RCC 7860 (cell line): ENCODE measurements at regions not wholly inside any gene's neighbourhood (a gene's known extent, or its start where the extent isn't known, plus 50 kb on each side); places are given as distances from the start of the nearest gene placed in this dataset.
A peak's percentile ranks its signal among the peaks of the same experiment; 100 is the strongest.

Experiments used
- DNase-seq: peaks from one replicate; pipeline ENCODE4 v3.0.0-alpha.2; 2015; ENCODE audit warnings: low spot score
- FAIRE-seq: peaks from 2 replicates; lab custom pipeline; 2012; peaks lifted over from hg19 to GRCh38; lab: Jason Lieb, UNC

DNA sequence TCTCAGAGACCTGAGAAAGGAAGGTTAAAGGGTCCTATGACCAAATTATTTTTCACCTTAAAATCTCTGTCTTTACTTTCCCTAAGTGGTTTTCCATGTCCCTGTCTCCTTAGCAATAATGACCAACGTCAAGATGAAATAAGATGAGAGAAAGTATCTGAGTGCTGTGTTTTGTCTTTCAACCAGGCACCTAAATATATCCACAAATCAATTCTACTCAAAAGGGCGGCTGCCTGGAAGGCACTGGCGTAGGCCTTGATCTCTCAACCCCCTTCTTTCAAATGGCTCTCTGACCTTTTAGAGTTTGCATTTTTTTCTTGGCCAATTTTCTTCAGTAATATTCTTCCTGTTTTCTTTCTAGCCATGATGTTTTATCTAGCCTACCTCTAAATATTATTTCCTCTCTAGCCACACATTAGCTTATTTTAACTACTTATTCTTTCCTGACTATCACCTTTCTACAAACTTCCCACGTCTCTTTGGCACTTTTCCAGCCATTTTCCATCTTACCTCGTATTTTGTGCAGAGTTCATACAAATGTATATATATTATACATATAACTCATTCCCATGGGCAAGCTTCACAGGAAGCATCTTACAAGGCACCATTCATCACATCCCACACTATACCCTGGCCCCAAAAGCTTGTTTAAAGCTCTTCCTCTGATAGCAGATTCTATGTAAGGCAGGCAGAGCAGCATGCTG is 204.5 kb downstream of the SNX18 start:
- FAIRE-seq (no peak), DNase-seq (no peak)

DNA sequence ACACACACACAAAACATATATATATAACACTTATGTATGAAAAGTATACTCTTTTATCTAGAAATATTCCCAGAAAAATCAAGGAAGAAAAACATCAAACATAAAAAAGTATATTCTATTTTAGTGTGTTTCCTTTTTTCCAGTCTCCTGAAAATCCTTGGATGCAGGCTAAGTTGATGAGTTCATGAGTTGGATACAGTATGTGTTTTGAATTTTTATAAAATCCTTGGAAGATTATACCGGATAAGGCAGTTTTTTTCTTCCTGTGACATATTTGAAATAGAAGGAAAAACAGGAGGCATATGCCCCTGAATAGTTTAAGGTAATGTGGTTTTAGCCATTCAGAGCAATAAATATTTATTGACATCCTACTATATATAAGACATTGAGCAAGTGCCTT is 203.6 kb downstream of the SNX18 start:
- FAIRE-seq (no peak), DNase-seq (no peak)

DNA sequence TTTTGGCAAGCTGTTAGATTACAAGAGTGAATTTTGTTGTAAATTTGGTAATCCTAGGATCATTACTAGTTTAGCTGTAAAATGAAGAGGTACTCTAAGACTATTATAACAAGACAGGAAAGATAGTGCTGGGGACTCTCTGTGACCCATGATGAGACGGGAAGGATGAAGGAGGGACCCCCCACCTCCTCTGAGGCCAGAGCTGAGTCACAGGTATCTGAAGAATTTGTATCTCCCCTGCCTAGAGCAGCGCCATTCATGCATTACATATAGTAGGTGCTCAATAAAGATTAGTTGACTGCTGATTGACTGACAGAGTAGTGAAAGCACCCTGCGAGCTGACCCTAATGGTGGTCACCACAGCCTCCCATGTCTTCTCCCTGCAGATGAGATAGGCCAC is 202.8 kb downstream of the SNX18 start:
- no peak for FAIRE-seq
- peak; percentile 25 for DNase-seq

DNA sequence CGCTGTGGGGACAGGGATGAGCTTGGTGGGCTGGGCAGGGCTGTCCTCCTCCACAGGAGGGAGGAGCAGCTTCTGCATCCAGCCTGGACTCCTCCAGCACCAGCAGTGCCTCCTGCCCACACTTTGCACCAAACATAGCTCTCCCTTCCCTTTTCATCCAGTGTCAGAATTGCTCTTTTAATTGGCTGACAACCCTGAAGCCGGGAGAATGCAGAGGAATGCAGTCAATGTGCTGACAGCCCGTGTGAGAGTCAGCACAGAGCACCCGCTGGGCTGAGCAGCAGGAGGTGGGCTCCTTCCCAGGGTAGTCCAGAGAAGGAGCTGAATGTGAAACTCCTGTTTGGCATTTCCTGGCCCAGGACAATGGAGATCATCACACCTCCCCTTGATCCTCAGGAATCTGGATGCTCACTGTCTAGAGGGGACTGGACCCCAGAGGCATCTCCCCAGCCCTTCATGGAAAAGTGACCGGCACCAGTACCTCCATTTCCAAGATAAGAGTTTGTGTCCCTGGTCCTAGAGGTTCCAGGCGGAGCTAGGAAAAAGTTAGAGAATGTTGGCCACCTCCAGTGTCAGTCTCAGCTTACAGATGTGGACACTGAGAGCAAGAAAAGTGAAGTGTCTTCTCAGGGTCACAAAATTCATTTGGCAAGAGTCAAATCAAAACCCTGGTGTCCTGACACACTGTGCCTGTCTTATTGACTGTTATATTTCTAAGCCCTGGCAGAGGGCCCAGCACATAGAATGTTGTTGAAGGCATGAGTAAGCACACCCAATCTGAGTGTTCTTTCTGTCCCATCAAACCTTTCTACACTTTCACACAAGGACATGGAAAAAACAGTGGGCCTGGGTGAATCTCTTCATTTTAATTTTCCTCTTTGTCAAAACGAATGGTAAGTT is 202.1 kb downstream of the SNX18 start:
- FAIRE-seq: no peak
- peak; percentile 45 for DNase-seq

DNA sequence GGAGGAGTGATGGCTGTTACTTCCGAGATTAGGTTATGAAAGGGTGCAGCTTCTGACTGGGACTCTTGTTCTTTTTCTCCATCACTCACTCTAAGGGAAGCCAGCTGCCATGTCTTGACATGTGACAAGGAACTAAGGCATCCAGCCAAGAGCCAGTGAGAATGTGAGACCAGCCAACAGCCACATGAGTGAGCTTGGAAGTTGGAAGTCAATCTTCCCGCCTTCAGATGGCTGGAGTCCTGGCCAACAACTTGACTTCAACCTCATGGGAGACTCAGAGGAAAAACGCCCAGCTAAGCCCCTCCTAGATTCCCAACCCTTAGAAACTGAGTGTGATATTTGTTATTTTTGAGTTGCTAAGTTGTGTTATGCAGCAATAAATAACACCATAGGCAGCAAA is 201.1 kb downstream of the SNX18 start:
- FAIRE-seq (no peak), DNase-seq (no peak)

DNA sequence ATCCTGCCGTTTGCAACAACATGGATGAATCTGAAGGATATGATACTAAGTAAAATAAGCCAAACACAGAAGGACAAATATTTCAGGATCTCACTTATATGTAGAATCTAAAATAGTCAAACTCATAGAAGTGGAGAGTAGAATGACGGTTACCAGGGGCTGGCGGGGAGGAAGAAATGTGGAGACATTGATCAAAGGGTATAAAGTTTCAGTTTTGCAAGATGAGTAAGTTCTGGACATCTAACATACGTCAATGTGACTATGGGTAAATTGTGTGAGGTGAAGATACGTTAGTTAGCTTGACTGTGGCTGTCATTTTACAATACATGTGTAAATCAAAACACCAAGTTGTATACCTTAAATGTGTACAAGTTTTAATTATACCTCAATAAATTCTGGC is 200.3 kb downstream of the SNX18 start:
- FAIRE-seq (no peak), DNase-seq (no peak)

DNA sequence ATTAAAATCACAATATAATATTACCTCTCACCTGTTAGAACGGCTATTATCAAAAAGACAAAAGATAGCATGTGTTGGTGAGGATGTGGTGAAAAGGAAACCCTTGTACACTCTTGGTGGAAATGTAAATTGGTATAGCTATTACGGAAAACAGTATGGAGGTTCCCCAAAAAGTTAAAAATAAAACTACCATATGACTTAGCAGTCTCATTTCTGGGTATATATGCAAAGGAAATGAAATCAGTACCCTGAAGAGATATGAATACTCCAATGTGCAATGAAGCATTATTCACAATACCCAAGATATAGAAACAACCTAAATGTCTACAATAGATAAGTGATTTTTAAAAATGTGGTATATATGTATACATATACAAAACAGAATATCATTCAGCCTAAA is 199.9 kb downstream of the SNX18 start:
- DNase-seq (no peak), FAIRE-seq (no peak)

DNA sequence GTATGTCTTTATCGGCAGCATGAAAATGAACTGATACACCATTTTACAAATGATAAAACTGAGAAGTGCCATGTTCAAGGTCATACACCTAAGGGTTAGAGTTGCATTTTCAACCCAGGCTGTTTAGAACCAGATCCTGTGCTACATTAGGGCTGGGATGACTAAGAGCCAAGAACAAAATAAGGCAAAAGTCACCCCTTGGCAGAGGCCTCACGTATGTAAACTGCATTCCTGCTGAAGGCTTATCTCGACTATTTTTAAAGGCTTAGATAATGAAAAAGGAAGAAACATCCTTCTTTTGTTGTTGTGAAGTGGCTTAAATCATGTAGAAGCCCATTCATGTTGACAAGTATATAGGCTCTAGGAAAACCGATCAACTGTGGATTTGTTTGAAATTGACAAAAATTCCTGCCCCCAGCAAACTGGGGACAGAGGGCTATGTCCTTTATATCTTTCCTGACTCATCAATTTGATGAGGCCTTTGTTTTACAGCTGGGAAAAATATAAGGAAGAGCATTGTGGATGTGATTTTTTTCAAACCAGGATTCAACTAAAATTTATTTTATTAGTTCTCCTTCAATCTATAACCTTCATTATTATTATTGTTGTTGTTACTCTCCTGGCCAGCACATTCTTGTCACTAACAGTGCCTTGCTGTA is 196.5 kb downstream of the SNX18 start:
- no peak for DNase-seq
- no peak for FAIRE-seq

DNA sequence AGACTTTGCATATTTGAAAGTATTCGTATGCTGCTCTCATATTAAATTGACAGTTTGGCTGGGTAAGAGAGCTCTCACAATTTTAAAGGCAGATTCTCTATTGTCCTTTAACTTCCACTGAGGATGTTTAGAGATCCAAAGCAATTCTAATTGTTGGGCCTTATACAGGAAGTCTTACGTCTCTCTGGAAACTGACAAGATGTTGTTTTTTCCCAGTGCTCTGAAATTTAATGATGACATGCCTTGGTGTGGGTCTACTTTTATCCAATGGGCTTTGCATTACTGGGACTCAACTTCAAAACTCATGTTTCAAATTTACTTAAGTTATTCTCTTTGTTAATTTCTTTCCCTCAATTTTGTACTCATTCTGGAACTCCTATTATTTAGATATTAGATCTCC is 191.5 kb downstream of the SNX18 start:
- no peak for DNase-seq
- no peak for FAIRE-seq

DNA sequence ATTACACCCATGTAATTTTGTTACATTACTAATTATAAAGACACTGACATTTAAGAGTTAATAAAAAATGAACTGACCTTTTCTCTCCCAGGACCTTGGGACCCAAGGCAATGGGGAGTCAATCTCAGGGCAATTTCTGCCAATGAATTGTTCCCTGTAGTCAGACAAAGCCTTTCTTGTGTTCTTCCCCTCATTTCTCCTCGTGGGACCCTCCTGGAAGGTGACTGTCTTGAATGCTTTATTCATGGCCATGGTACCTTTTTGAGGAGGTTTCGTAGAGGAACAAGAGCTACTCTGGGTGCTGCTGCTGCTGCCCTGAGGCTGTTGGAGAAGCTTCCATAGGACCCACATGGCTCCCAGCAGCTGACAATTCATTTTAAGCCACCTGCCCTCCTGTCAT is 190.3 kb downstream of the SNX18 start:
- FAIRE-seq: no peak
- no peak for DNase-seq

DNA sequence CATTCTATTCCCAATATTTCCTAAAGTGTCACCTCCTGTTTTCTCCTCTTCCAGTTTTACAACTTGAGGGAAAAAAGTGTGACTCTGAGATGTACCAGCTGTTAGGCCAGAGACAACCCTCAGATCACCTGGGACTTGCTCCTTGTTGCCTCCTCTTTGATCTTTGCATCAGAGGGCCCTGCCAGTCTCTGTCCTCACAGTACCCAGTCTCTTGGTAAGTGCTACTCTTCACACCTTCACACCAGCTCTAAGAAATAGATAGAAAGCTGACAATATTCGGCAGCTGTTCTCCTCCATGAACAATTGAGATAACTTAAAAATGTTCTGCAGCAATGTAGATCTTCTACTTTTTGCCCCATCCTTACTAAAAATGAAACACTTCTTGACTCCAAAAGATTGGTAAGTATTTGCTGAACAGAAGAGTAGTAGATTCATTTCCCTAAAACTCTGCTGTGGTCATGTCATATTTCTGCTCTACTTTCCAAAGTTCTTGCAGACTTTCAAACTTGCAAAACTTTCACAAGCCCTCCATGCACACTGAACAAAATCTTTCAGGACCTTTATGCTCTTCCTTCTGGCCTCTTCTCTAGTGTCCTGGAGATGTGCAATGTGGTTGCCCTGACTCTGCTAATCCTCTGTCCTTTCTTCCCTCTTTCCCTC is 188.6 kb downstream of the SNX18 start:
- DNase-seq (no peak), FAIRE-seq (no peak)

DNA sequence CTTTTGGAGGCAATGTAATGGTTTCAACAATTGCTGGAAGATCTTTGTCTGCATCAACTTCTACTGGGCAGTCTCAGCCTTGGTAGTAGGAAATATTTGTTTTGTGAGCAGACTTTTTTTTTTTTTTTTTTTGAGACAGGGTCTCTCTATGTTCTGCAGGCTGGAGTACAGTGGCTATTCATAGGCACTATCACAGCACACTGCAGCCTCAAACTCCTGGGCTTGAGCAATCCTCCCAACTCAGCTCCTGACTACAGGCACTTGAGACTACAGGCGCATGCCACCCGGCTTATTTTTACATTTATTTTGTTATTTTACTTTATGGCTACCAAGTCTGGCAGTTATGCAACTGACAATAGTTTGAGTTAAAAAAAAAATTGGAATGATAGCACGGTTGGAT is 187.3 kb downstream of the SNX18 start:
- DNase-seq (no peak), FAIRE-seq (no peak)

DNA sequence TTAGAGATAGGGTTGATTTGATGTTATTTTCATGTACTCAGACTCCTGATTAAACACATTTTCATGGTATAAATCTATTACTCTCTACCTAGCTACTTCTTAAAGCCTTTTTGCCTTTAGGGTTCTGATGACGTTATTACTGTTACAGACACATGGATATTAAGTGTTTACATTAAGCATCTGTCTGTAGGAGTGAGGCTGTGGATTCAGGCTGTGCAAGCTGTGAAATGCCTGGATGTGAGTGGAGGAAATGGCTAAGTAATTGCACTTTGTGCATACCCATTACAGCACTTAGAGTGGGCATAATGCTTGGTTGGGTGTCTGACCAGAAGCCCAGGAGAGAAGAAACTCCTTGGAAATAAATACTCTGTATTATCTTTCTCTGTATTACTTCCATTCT is 186.8 kb downstream of the SNX18 start:
- DNase-seq: no peak
- FAIRE-seq: no peak

DNA sequence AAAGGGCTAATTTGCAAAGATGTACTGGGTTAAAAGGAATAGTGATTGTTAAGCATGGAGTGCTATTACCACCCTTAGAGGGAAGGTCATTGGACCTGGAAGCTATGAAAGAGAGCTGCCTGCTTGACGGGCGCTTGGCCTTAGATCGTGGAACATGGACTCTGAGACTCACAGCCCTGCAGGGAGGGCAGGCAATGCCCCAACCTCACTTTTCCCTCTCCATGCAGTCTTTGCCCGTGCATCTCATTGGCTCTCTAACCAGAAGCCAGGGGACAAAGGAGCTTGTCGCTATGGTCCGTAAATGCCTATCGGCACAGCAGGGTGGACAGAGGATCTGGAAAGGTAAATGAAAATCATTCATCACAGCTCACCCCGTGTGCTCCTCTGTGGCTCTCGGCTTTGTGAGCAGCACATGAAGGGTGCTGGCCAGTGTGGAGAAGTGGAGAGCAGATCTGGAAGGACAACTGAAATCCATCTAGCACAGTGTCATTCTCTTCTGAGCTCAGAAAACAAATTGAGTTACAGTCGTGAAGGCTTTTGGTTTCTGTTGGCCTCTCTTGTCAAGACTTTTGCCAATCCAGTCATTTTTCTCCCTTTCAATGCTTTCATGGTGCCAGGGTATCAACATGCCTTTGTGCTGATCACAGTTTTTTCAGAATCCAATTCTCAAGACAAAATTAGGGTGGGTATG is 186.2 kb downstream of the SNX18 start:
- DNase-seq (no peak), FAIRE-seq (no peak)

DNA sequence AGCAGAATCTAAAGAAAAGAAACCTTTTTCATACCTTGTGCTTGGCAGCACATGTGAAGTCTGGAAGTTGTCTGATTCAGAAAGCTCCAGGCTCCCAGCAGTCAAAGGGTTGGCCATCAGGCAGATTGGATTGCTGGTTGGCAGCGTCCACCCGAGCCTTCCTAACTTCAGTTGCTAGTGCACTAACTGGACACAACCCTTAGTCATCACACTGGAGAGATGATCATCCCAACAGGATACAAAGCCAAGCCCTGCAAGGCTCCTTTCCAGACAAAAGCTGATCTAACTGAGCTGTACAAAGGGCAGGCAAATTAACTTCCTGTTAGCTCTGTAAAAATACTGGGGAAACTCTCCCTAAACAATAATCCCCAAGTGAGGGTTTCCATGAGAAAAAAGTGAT is 185.6 kb downstream of the SNX18 start:
- FAIRE-seq (no peak), DNase-seq (peak; percentile 73)

DNA sequence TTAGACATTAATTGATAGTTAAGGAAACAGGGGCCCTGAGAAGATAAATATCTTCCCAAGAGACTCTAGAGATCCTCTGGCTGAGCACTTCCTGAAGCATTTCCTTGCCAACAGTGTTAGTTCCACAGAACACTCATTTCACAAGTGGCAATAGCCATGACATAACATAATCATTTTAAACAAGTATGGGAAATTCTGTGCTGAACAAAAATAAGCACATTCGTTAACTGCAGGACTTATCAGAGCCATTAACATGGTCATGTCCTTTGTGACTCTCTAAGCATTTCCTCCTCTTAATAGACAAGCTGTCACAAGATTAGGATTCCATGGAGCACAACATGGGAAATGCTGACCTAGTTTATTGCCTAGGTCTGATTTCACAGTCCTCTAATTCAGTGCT is 184.9 kb downstream of the SNX18 start:
- no peak for FAIRE-seq
- DNase-seq: no peak

DNA sequence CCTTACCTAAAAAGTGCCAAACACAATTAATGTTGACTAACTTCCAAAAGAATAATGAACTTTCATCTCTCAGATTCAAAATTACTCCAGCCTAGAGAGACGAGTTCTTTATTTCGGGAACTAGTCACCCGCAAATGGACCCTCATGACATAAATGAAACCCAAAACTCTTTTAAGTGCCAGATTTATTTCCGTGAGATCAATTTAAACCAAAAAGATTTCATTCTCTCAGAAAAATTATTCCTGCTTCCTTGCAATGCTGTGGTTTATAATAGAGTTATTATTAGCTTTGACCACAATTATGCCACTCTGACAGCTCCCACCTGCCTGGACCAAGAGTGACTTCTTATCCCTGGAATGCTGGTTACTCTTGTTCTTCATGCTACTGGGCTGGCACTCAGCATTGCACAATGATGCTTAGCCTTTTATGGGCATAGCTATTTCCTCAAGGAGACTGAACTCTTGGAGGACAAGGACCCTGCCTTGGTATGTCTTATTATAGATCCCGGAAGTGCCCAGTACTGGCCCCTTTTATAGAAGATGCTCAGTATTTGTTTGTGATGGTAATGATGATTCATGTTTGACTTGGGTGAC is 183.5 kb downstream of the SNX18 start:
- DNase-seq (peak; percentile 94), FAIRE-seq (peak; percentile 71)

DNA sequence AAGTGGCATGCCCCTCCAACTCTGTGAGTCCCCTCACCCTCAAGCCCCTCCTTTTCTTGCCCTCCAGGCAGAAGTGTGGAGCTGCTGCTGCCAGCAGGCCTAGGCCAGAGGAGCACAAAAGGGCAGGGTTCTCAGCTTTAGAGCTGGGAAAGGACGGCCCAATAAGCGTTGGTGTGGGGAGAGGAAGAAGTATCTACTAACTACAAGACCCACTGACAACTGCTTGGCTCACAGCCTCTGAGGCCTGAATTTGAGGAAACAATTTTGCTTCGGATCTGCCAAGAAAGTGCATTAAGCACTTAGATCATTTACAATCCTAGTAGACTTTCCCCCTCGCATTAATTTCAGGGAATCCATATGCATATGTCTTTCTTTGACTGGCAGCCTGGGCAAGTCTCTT is 179.4 kb downstream of the SNX18 start:
- no peak for DNase-seq
- no peak for FAIRE-seq

DNA sequence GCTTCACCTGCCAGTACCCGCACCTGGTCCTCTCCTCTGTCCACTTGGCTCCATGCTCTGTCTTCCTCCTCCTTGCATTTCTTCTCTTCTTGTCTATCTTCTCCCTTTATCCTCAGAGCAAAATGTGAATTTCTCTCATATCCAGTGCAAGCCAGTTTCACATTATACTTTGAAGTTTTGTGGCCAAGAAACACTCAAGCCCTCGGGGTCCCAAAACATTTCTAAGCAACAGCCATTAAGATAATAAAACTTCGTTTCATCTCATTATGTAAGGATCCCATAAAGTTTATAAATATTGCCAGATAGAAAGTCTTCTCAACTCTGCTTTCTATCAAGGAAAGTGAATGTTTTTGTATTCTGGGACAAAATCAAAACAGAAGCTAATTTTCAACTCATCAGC is 178.8 kb downstream of the SNX18 start:
- FAIRE-seq: no peak
- DNase-seq: no peak

DNA sequence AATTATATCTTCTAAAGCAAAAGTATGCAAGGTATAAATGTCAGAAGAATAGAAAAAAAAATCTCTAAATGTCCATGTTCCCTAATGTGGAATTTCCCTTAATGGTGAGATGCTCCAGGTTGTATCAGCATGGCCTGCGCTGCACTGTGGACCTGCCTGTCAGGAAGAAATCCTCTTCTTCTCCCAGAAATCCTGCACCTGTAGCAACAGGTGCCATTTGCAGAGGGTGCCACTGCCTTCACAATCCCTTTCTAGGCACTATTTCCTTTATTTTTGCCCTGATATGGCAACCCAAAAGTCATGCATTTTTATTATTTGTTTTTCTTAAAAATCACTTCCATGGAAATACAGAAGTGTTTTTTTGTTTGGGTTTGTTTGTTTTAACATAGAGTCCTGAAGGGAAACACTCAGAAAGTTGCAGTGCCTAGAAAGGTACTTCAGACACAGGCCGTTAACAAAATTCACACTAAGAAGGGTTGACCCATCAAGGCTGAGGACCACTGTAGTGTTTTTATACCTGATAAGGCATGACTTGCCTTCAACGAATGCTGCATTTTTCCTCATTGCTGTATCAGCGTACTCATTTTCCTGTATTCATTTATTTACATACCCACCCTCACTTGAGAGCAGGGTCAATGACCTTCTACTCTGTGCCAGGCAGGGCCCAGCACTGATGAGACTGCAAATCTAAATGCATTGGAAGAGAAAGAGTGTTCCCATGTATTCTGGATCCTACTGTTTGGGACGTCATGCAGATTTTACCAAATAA is 177.8 kb downstream of the SNX18 start:
- DNase-seq: no peak
- FAIRE-seq: no peak
